GM12874 (cell line): ENCODE measurements at regions not wholly inside any gene's neighbourhood (a gene's known extent, or its start where the extent isn't known, plus 50 kb on each side); places are given as distances from the start of the nearest gene placed in this dataset.

Source experiments
- TF ChIP-seq, protein P1 (sequence below): IDR thresholded peaks from 2 replicates; pipeline ENCODE4 v1.5.1; 2011; ENCODE audit warnings: low read depth, mild to moderate bottlenecking, control low read depth, low read length, moderate library complexity; ENCODE audit not compliant: insufficient read depth

GRCh38 chr2:63789338-63790020 is 52.2 kb upstream of the UGP2 start:
- TF ChIP-seq, protein P1, sequence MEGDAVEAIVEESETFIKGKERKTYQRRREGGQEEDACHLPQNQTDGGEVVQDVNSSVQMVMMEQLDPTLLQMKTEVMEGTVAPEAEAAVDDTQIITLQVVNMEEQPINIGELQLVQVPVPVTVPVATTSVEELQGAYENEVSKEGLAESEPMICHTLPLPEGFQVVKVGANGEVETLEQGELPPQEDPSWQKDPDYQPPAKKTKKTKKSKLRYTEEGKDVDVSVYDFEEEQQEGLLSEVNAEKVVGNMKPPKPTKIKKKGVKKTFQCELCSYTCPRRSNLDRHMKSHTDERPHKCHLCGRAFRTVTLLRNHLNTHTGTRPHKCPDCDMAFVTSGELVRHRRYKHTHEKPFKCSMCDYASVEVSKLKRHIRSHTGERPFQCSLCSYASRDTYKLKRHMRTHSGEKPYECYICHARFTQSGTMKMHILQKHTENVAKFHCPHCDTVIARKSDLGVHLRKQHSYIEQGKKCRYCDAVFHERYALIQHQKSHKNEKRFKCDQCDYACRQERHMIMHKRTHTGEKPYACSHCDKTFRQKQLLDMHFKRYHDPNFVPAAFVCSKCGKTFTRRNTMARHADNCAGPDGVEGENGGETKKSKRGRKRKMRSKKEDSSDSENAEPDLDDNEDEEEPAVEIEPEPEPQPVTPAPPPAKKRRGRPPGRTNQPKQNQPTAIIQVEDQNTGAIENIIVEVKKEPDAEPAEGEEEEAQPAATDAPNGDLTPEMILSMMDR = no peak

DNA sequence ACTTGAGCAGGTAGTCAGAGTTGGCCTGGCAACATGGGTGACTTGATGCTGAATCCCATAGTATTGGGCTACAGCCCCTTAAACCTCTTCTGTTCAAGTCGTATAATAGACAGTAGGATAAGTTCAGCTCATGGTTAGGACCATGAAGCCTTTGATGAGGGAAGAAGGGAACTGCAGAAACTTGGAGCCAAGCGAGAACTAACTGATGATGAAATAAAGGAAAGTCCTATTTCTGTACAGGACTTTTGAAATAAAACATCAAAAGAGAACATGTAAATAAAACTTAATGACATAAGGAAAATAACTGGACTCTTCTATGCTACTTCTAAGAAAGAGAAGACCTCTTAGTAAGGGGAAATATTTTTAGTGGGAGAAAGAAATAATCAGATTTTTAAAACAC is 51.2 kb upstream of the UGP2 start:
- TF ChIP-seq, protein P1 = no peak

GRCh38 chr2:63790906-63791305 is 50.8 kb upstream of the UGP2 start:
- TF ChIP-seq, protein P1 = no peak

- TF ChIP-seq, protein P1 = no peak
Measured at GRCh38 chr2:63791387-63791786, 50.3 kb upstream of the UGP2 start.
